NCI-H187 (cell line): ENCODE measurements at regions not wholly inside any gene's neighbourhood (a gene's known extent, or its start where the extent isn't known, plus 50 kb on each side); places are given as distances from the start of the nearest gene placed in this dataset.

ENCODE experiments used
- DNase-seq, 2 experiments: peaks; one replicate each; lab custom pipeline; 2025; lab: John Stamatoyannopoulos, UW

GRCh38 chr1:228919914-228920313 lies 184.6 kb downstream of the RHOU start:
- no peak for DNase-seq

GRCh38 chr1:228920831-228921230 lies 185.6 kb downstream of the RHOU start:
- no peak for DNase-seq

- DNase-seq = no peak
Measured at GRCh38 chr1:228921481-228921880, 186.2 kb downstream of the RHOU start.

- no peak for DNase-seq
Measured at GRCh38 chr1:228922722-228923376, 187.6 kb downstream of the RHOU start.

GRCh38 chr1:228923973-228924686 lies 188.9 kb downstream of the RHOU start:
- no peak for DNase-seq

GRCh38 chr1:228925691-228926090 lies 190.4 kb downstream of the RHOU start:
- DNase-seq = no peak

GRCh38 chr1:228927421-228927820 lies 192.1 kb downstream of the RHOU start:
- DNase-seq = no peak

GRCh38 chr1:228927946-228928898 lies 192.9 kb downstream of the RHOU start:
- no peak for DNase-seq

GRCh38 chr1:228929476-228930027 lies 194.3 kb downstream of the RHOU start:
- DNase-seq = no peak

GRCh38 chr1:228930479-228930957 lies 195.2 kb downstream of the RHOU start:
- no peak for DNase-seq

- no peak for DNase-seq
Measured at GRCh38 chr1:228933753-228934152, 198.5 kb downstream of the RHOU start.

GRCh38 chr1:228935198-228935663 lies 200.0 kb downstream of the RHOU start:
- no peak for DNase-seq

- DNase-seq = no peak
Measured at GRCh38 chr1:228935855-228936727, 200.8 kb downstream of the RHOU start.

- DNase-seq = no peak
Measured at GRCh38 chr1:228936881-228937280, 201.6 kb downstream of the RHOU start.

GRCh38 chr1:228937351-228937750 lies 202.1 kb downstream of the RHOU start:
- no peak for DNase-seq

- no peak for DNase-seq
Measured at GRCh38 chr1:228937851-228938536, 202.7 kb downstream of the RHOU start.

- no peak for DNase-seq
Measured at GRCh38 chr1:228938537-228938901, 203.2 kb downstream of the RHOU start.

- DNase-seq = no peak
Measured at GRCh38 chr1:228939001-228939691, 203.9 kb downstream of the RHOU start.

GRCh38 chr1:228939881-228940392 lies 204.7 kb downstream of the RHOU start:
- no peak for DNase-seq

- DNase-seq = no peak
Measured at GRCh38 chr1:228940526-228940925, 205.2 kb downstream of the RHOU start.
